ENCODE measurements at regions not wholly inside any gene's neighbourhood (a gene's known extent, or its start where the extent isn't known, plus 50 kb on each side); places are given as distances from the start of the nearest gene placed in this dataset.

- H3K4me1 ChIP-seq (ENCODE audit: control insufficient read depth, extremely low read depth, insufficient read depth, low read length), result no peaks in the 10 kb centered on the region
- no peak overlapping the region for H3K27ac ChIP-seq (ENCODE audit: insufficient read depth, low read length)
- H3K4me2 ChIP-seq (ENCODE audit: extremely low read depth, insufficient read depth, low read length), result no peak overlapping the region
- no peak overlapping the region for H2AFZ ChIP-seq (ENCODE audit: low read length)
- no peaks in the 10 kb centered on the region for H3K79me2 ChIP-seq (ENCODE audit: control insufficient read depth, insufficient read depth, low read length)
- TF ChIP-seq EZH2 (IDR thresholded peaks at IDR 0.05; ENCODE audit: low read length, missing control alignments) (no peak), CTCF (conservative IDR thresholded peaks at IDR 0.05 in 1 of 2, IDR thresholded peaks at IDR 0.05 in 1 of 2; ENCODE audit: low read depth in 1 of 2, low read length in 2 of 2) (no peak)
- no peak overlapping the region for H3K4me3 ChIP-seq (replicated peaks in 1 of 4; ENCODE audit: control extremely low read depth in 1 of 4, insufficient read depth in 1 of 4, low read depth in 3 of 4, low read length in 4 of 4)
- no peaks in the 10 kb centered on the region for H4K20me1 ChIP-seq (ENCODE audit: control insufficient read depth, extremely low read depth, insufficient read depth, low read length)
- H3K9me3 ChIP-seq (ENCODE audit: control insufficient read depth, insufficient read depth, low read depth, low read length), result no peaks in the 10 kb centered on the region
- no peak overlapping the region for H3K9ac ChIP-seq (ENCODE audit: insufficient read depth, low read length)
- H3K36me3 ChIP-seq (ENCODE audit: control insufficient read depth, insufficient read depth, low read length), result no peaks in the 10 kb centered on the region
- no peaks in the 10 kb centered on the region for H3K27me3 ChIP-seq (ENCODE audit: control insufficient read depth, insufficient read depth, low read length)
- DNase-seq (ENCODE audit: low read depth in 2 of 2), result no peak
Observed at GRCh38 chr1:183730107-183730724, 74.7 kb upstream of the RGL1 start.

- no peaks in the 10 kb centered on the region for H3K27me3 ChIP-seq (ENCODE audit: control insufficient read depth, insufficient read depth, low read length)
- no peak overlapping the region for H3K27ac ChIP-seq (ENCODE audit: insufficient read depth, low read length)
- H3K79me2 ChIP-seq (ENCODE audit: control insufficient read depth, insufficient read depth, low read length), result no peaks in the 10 kb centered on the region
- H3K9ac ChIP-seq (ENCODE audit: insufficient read depth, low read length), result no peak overlapping the region
- no peaks in the 10 kb centered on the region for H4K20me1 ChIP-seq (ENCODE audit: control insufficient read depth, extremely low read depth, insufficient read depth, low read length)
- TF ChIP-seq EZH2 (IDR thresholded peaks at IDR 0.05; ENCODE audit: low read length, missing control alignments) (no peak), CTCF (conservative IDR thresholded peaks at IDR 0.05 in 1 of 2, IDR thresholded peaks at IDR 0.05 in 1 of 2; ENCODE audit: low read depth in 1 of 2, low read length in 2 of 2) (no peak)
- H3K4me1 ChIP-seq (ENCODE audit: control insufficient read depth, extremely low read depth, insufficient read depth, low read length), result no peaks in the 10 kb centered on the region
- H3K4me3 ChIP-seq (replicated peaks in 1 of 4; ENCODE audit: control extremely low read depth in 1 of 4, insufficient read depth in 1 of 4, low read depth in 3 of 4, low read length in 4 of 4), result no peak overlapping the region
- H3K36me3 ChIP-seq (ENCODE audit: control insufficient read depth, insufficient read depth, low read length), result no peaks in the 10 kb centered on the region
- no peak overlapping the region for H2AFZ ChIP-seq (ENCODE audit: low read length)
- no peak overlapping the region for H3K4me2 ChIP-seq (ENCODE audit: extremely low read depth, insufficient read depth, low read length)
- H3K9me3 ChIP-seq (ENCODE audit: control insufficient read depth, insufficient read depth, low read depth, low read length), result no peaks in the 10 kb centered on the region
- no peak for DNase-seq (ENCODE audit: low read depth in 2 of 2)
Observed at GRCh38 chr1:183726825-183727224, 73.7 kb upstream of the APOBEC4 start.

GRCh38 chr1:183724350-183725042, 71.4 kb upstream of the APOBEC4 start:
- no peaks in the 10 kb centered on the region for H3K27me3 ChIP-seq (ENCODE audit: control insufficient read depth, insufficient read depth, low read length)
- H2AFZ ChIP-seq (ENCODE audit: low read length), result no peak overlapping the region
- no peak overlapping the region for H3K4me2 ChIP-seq (ENCODE audit: extremely low read depth, insufficient read depth, low read length)
- no peaks in the 10 kb centered on the region for H3K4me1 ChIP-seq (ENCODE audit: control insufficient read depth, extremely low read depth, insufficient read depth, low read length)
- H3K27ac ChIP-seq (ENCODE audit: insufficient read depth, low read length), result no peak overlapping the region
- no peak overlapping the region for H3K9ac ChIP-seq (ENCODE audit: insufficient read depth, low read length)
- H3K4me3 ChIP-seq (replicated peaks in 1 of 4; ENCODE audit: control extremely low read depth in 1 of 4, insufficient read depth in 1 of 4, low read depth in 3 of 4, low read length in 4 of 4), result no peak overlapping the region
- no peak for DNase-seq (ENCODE audit: low read depth in 2 of 2)
- H3K79me2 ChIP-seq (ENCODE audit: control insufficient read depth, insufficient read depth, low read length), result no peaks in the 10 kb centered on the region
- H3K9me3 ChIP-seq (ENCODE audit: control insufficient read depth, insufficient read depth, low read depth, low read length), result no peaks in the 10 kb centered on the region
- TF ChIP-seq CTCF (conservative IDR thresholded peaks at IDR 0.05 in 1 of 2, IDR thresholded peaks at IDR 0.05 in 1 of 2; ENCODE audit: low read depth in 1 of 2, low read length in 2 of 2), result no peak
- TF ChIP-seq EZH2 (IDR thresholded peaks at IDR 0.05; ENCODE audit: low read length, missing control alignments), result no peak
- H3K36me3 ChIP-seq (ENCODE audit: control insufficient read depth, insufficient read depth, low read length), result no peaks in the 10 kb centered on the region
- H4K20me1 ChIP-seq (ENCODE audit: control insufficient read depth, extremely low read depth, insufficient read depth, low read length), result no peaks in the 10 kb centered on the region

Measured in fibroblast of lung (primary cell).